ENCODE measurements at regions not wholly inside any gene's neighbourhood (a gene's known extent, or its start where the extent isn't known, plus 50 kb on each side); places are given as distances from the start of the nearest gene placed in this dataset.

DNA sequence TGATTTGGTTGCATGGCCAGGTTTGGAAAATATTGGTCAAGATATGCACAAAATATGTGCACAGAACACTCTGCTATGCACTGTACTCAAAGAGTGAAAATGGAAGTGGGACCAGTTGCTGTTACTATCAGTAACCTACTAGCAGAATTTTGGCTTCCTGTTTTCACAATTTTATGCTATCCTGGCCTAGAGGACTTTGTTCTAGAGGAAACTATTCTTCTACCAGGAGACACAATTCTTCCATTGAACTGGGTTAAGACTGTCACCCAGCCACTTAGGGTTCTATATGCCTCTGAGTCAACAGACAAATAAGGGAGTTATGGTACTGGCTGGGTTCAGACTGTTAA lies 431.4 kb upstream of the DCC start:
- Mint-ChIP-seq H3K36me3 (ENCODE audit: low read depth) (no peaks in the 10 kb centered on the region), H3K27me3 (ENCODE audit: low read depth) (no peaks in the 10 kb centered on the region)
- no peak for TF ChIP-seq CTCF (IDR thresholded peaks at IDR 0.05; ENCODE audit: unreplicated experiment in 3 of 3)

DNA sequence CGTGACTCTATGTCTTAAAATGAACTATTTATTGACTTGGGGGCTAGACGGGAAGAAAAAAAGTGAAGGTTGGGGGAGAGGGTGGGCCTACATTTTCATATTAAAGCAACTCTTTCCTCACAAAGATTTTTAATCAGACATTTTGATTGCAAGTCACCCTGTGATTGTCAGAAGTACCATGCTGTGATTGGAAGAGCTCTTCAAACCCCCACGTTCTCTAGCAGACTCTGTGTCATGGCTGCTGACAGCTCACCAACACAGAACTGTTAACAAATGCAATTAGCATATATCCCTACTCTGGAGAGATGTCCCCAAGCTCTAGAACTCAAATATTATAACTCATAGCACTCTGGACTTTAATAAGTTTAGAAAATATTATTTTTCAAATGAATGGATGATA lies 428.4 kb upstream of the DCC start:
- Mint-ChIP-seq H3K27ac (no peak overlapping the region), H3K4me1 (no peaks in the 10 kb centered on the region), H3K27me3 (ENCODE audit: low read depth) (no peaks in the 10 kb centered on the region), H3K36me3 (ENCODE audit: low read depth) (no peaks in the 10 kb centered on the region), H3K9me3 (no peaks in the 10 kb centered on the region), H3K4me3 (no peak overlapping the region)
- no peak for TF ChIP-seq CTCF (IDR thresholded peaks at IDR 0.05; ENCODE audit: unreplicated experiment in 3 of 3)

More for the DNA sequence above, 431.4 kb upstream of the DCC start:
- Mint-ChIP-seq H3K27ac (no peak overlapping the region), H3K4me3 (no peak overlapping the region), H3K4me1 (no peaks in the 10 kb centered on the region), H3K9me3 (no peaks in the 10 kb centered on the region)

DNA sequence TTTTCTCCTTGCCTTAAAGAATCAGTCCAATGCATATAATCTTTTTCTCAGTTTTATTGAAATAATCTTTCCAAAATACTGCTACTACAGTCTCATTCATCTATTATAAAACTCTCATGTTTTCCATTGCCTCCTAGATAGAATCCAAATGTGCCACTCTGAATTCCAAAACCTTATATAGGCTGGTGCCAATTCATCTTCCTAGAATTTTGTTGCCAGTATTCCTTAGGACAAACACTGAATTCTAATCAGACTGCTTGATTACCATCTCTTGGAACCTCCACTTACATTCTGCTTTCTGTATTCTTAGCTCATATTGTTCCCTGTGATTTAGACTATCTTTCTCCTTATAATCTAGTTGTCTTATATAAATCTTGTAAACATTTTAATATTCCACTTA lies 427.6 kb upstream of the DCC start:
- no peaks in the 10 kb centered on the region for H3K9me3 Mint-ChIP-seq
- H3K4me1 Mint-ChIP-seq: no peaks in the 10 kb centered on the region
- H3K4me3 Mint-ChIP-seq: no peak overlapping the region
- no peak for TF ChIP-seq CTCF (IDR thresholded peaks at IDR 0.05; ENCODE audit: unreplicated experiment in 3 of 3)
- no peaks in the 10 kb centered on the region for H3K36me3 Mint-ChIP-seq (ENCODE audit: low read depth)
- no peak overlapping the region for H3K27ac Mint-ChIP-seq
- no peaks in the 10 kb centered on the region for H3K27me3 Mint-ChIP-seq (ENCODE audit: low read depth)

GRCh38 chr18:51915176-51915575 lies 424.8 kb upstream of the DCC start:
- TF ChIP-seq CTCF (IDR thresholded peaks at IDR 0.05; ENCODE audit: unreplicated experiment in 3 of 3): no peak
- no peaks in the 10 kb centered on the region for H3K36me3 Mint-ChIP-seq (ENCODE audit: low read depth)
- no peak overlapping the region for H3K27ac Mint-ChIP-seq
- H3K9me3 Mint-ChIP-seq: no peaks in the 10 kb centered on the region
- no peak overlapping the region for H3K4me3 Mint-ChIP-seq
- H3K4me1 Mint-ChIP-seq: no peaks in the 10 kb centered on the region
- no peaks in the 10 kb centered on the region for H3K27me3 Mint-ChIP-seq (ENCODE audit: low read depth)

GRCh38 chr18:51921862-51922261 lies 418.1 kb upstream of the DCC start:
- Mint-ChIP-seq H3K36me3 (ENCODE audit: low read depth) (no peaks in the 10 kb centered on the region), H3K4me1 (no peaks in the 10 kb centered on the region), H3K27me3 (ENCODE audit: low read depth) (no peaks in the 10 kb centered on the region), H3K9me3 (no peaks in the 10 kb centered on the region), H3K27ac (no peak overlapping the region), H3K4me3 (no peak overlapping the region)
- TF ChIP-seq CTCF (IDR thresholded peaks at IDR 0.05; ENCODE audit: unreplicated experiment in 3 of 3): no peak

- Mint-ChIP-seq H3K27ac (no peak overlapping the region), H3K4me3 (no peak overlapping the region), H3K4me1 (no peaks in the 10 kb centered on the region), H3K9me3 (peaks cover 13% of the 10 kb centered on the region), H3K27me3 (ENCODE audit: low read depth) (peaks cover 4% of the 10 kb centered on the region), H3K36me3 (ENCODE audit: low read depth) (peaks cover 6% of the 10 kb centered on the region)
- TF ChIP-seq CTCF (IDR thresholded peaks at IDR 0.05; ENCODE audit: unreplicated experiment in 3 of 3): no peak
Observed at GRCh38 chr18:51933903-51934302, 406.1 kb upstream of the DCC start.

All from nephron (organoid).